GM13977 (cell line): ENCODE measurements at regions not wholly inside any gene's neighbourhood (a gene's known extent, or its start where the extent isn't known, plus 50 kb on each side); places are given as distances from the start of the nearest gene placed in this dataset.
A peak's percentile ranks its signal among the peaks of the same experiment; 100 is the strongest.

Source experiments
- DNase-seq: peaks from one replicate; pipeline ENCODE4 v3.0.0; 2012; ENCODE audit warnings: low spot score
- in situ Hi-C: fragments of 300-500 bp; cut with MboI; formaldehyde crosslinking; loops from one replicate; pipeline ENCODE4 v1.12.0; 2022; ENCODE audit warnings: low sequenced_read_pairs, low pct_unique_long_range_greater_than_20kb, mixed read lengths, inconsistent platforms; ENCODE audit not compliant: unreplicated experiment
- TF ChIP-seq, protein P1 (sequence below): IDR thresholded peaks from 2 replicates; pipeline ENCODE4 v1.5.1; 2012; ENCODE audit warnings: mild to moderate bottlenecking, control low read depth; ENCODE audit not compliant: insufficient read depth; ENCODE audit errors: extremely low read depth, missing control alignments

GRCh38 chr13:79196366-79196765 is 209.7 kb downstream of the RBM26 start:
- in situ Hi-C loops: no loop called here
- TF ChIP-seq, protein P1, sequence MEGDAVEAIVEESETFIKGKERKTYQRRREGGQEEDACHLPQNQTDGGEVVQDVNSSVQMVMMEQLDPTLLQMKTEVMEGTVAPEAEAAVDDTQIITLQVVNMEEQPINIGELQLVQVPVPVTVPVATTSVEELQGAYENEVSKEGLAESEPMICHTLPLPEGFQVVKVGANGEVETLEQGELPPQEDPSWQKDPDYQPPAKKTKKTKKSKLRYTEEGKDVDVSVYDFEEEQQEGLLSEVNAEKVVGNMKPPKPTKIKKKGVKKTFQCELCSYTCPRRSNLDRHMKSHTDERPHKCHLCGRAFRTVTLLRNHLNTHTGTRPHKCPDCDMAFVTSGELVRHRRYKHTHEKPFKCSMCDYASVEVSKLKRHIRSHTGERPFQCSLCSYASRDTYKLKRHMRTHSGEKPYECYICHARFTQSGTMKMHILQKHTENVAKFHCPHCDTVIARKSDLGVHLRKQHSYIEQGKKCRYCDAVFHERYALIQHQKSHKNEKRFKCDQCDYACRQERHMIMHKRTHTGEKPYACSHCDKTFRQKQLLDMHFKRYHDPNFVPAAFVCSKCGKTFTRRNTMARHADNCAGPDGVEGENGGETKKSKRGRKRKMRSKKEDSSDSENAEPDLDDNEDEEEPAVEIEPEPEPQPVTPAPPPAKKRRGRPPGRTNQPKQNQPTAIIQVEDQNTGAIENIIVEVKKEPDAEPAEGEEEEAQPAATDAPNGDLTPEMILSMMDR: no peak
- no peak for DNase-seq

- TF ChIP-seq, protein P1: no peak
- in situ Hi-C loops: no loop called here
- DNase-seq: no peak
Observed at GRCh38 chr13:79194727-79195126, 211.3 kb downstream of the RBM26 start.

DNA sequence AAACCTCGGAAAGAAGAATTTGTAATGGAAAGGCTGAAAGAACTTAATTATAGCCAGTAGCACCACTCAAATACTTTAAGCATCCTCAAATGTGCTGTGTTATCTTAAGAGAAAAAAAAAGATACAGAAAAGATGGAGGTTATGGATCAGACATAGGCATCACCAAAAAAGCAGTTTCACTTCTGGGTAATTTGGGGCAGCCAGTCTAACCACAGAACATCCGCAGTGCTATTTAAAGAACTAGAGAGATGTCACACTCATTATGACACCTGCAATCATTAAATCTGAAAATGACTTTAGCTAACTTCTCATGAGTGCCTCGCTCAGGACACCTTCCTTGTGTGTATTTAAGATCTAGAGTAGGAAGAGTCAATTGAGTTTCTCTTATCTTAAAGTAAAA is 211.8 kb downstream of the RBM26 start:
- TF ChIP-seq, protein P1: no peak
- in situ Hi-C loops: no loop called here
- DNase-seq: peak; percentile 49

GRCh38 chr13:79191501-79191900 is 214.6 kb downstream of the RBM26 start:
- in situ Hi-C loops: no loop called here
- no peak for DNase-seq
- TF ChIP-seq, protein P1: no peak

DNA sequence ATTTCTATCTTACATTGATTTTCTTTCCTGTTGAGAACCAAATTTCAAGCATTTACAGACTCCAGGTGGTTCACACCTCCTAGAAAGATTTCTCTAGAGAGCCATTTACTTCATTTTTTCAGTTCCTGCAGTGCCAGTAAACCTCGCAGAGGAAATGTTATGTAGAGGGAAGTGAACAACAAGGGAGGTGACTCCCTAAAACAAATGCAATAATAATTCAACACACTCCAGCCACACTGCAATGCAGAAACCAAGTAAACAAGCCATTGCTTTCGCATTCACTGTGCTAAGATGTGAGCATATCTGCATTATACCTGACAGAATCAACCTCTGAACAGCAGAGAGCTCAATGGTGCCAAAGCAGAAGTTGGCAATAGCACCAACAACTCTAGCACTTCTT is 215.1 kb downstream of the RBM26 start:
- TF ChIP-seq, protein P1: no peak
- DNase-seq: no peak
- in situ Hi-C loops: no loop called here

- no peak for DNase-seq
- in situ Hi-C loops: no loop called here
- TF ChIP-seq, protein P1: no peak
Observed at GRCh38 chr13:79187917-79188690, 218.0 kb downstream of the RBM26 start.
